ENCODE measurements at regions not wholly inside any gene's neighbourhood (a gene's known extent, or its start where the extent isn't known, plus 50 kb on each side); places are given as distances from the start of the nearest gene placed in this dataset.

GRCh38 chr7:35519971-35520809 lies 174.7 kb downstream of the HERPUD2 start:
- no peaks in the 10 kb centered on the region for H3K4me1 ChIP-seq (ENCODE audit: control insufficient read depth, insufficient read depth, low read length)
- no peaks in the 10 kb centered on the region; the same call in 1 of the 2 replicates for H3K27me3 ChIP-seq (ENCODE audit: control insufficient read depth, insufficient read depth, low read length)
- H3K9me3 ChIP-seq (ENCODE audit: control insufficient read depth, insufficient read depth, low read depth, low read length) = no peaks in the 10 kb centered on the region
- H3K36me3 ChIP-seq (ENCODE audit: control insufficient read depth, insufficient read depth, low read length) = no peaks in the 10 kb centered on the region
- no peak overlapping the region for H3K4me3 ChIP-seq (ENCODE audit: low read depth, low read length)
- no peak overlapping the region for H3K9ac ChIP-seq (ENCODE audit: low read length)
- H3K27ac ChIP-seq (ENCODE audit: low read depth, low read length) = no peak overlapping the region

GRCh38 chr7:35518767-35519166 lies 176.2 kb downstream of the HERPUD2 start:
- H3K4me3 ChIP-seq (ENCODE audit: low read depth, low read length) = no peak overlapping the region
- no peaks in the 10 kb centered on the region for H3K9me3 ChIP-seq (ENCODE audit: control insufficient read depth, insufficient read depth, low read depth, low read length)
- H3K27ac ChIP-seq (ENCODE audit: low read depth, low read length) = no peak overlapping the region
- H3K4me1 ChIP-seq (ENCODE audit: control insufficient read depth, insufficient read depth, low read length) = no peaks in the 10 kb centered on the region
- no peaks in the 10 kb centered on the region for H3K36me3 ChIP-seq (ENCODE audit: control insufficient read depth, insufficient read depth, low read length)
- no peaks in the 10 kb centered on the region; the same call in 1 of the 2 replicates for H3K27me3 ChIP-seq (ENCODE audit: control insufficient read depth, insufficient read depth, low read length)
- no peak overlapping the region for H3K9ac ChIP-seq (ENCODE audit: low read length)

GRCh38 chr7:35516498-35516897 lies 178.4 kb downstream of the HERPUD2 start:
- H3K9ac ChIP-seq (ENCODE audit: low read length) = no peak overlapping the region
- H3K9me3 ChIP-seq (ENCODE audit: control insufficient read depth, insufficient read depth, low read depth, low read length) = no peaks in the 10 kb centered on the region
- no peak overlapping the region for H3K4me3 ChIP-seq (ENCODE audit: low read depth, low read length)
- H3K36me3 ChIP-seq (ENCODE audit: control insufficient read depth, insufficient read depth, low read length) = no peaks in the 10 kb centered on the region
- H3K27ac ChIP-seq (ENCODE audit: low read depth, low read length) = no peak overlapping the region
- no peaks in the 10 kb centered on the region for H3K4me1 ChIP-seq (ENCODE audit: control insufficient read depth, insufficient read depth, low read length)
- no peaks in the 10 kb centered on the region; the same call in 1 of the 2 replicates for H3K27me3 ChIP-seq (ENCODE audit: control insufficient read depth, insufficient read depth, low read length)

GRCh38 chr7:35513828-35514227 lies 181.1 kb downstream of the HERPUD2 start:
- no peak overlapping the region for H3K9ac ChIP-seq (ENCODE audit: low read length)
- H3K27me3 ChIP-seq (ENCODE audit: control insufficient read depth, insufficient read depth, low read length) = no peaks in the 10 kb centered on the region; the same call in 1 of the 2 replicates

GRCh38 chr7:35513195-35513594 lies 181.7 kb downstream of the HERPUD2 start:
- H3K36me3 ChIP-seq (ENCODE audit: control insufficient read depth, insufficient read depth, low read length) = no peaks in the 10 kb centered on the region
- H3K27ac ChIP-seq (ENCODE audit: low read depth, low read length) = no peak overlapping the region
- no peak overlapping the region for H3K9ac ChIP-seq (ENCODE audit: low read length)
- H3K4me3 ChIP-seq (ENCODE audit: low read depth, low read length) = no peak overlapping the region
- no peaks in the 10 kb centered on the region for H3K9me3 ChIP-seq (ENCODE audit: control insufficient read depth, insufficient read depth, low read depth, low read length)
- no peaks in the 10 kb centered on the region; the same call in 1 of the 2 replicates for H3K27me3 ChIP-seq (ENCODE audit: control insufficient read depth, insufficient read depth, low read length)
- no peaks in the 10 kb centered on the region for H3K4me1 ChIP-seq (ENCODE audit: control insufficient read depth, insufficient read depth, low read length)

More at GRCh38 chr7:35513828-35514227, 181.1 kb downstream of the HERPUD2 start:
- no peaks in the 10 kb centered on the region for H3K36me3 ChIP-seq (ENCODE audit: control insufficient read depth, insufficient read depth, low read length)
- no peaks in the 10 kb centered on the region for H3K4me1 ChIP-seq (ENCODE audit: control insufficient read depth, insufficient read depth, low read length)
- H3K27ac ChIP-seq (ENCODE audit: low read depth, low read length) = no peak overlapping the region
- H3K4me3 ChIP-seq (ENCODE audit: low read depth, low read length) = no peak overlapping the region
- H3K9me3 ChIP-seq (ENCODE audit: control insufficient read depth, insufficient read depth, low read depth, low read length) = no peaks in the 10 kb centered on the region

- H3K4me3 ChIP-seq (ENCODE audit: low read depth, low read length) = no peak overlapping the region
- H3K27ac ChIP-seq (ENCODE audit: low read depth, low read length) = no peak overlapping the region
- no peaks in the 10 kb centered on the region; the same call in 1 of the 2 replicates for H3K27me3 ChIP-seq (ENCODE audit: control insufficient read depth, insufficient read depth, low read length)
- no peaks in the 10 kb centered on the region for H3K36me3 ChIP-seq (ENCODE audit: control insufficient read depth, insufficient read depth, low read length)
- no peaks in the 10 kb centered on the region for H3K4me1 ChIP-seq (ENCODE audit: control insufficient read depth, insufficient read depth, low read length)
- H3K9ac ChIP-seq (ENCODE audit: low read length) = no peak overlapping the region
- no peaks in the 10 kb centered on the region for H3K9me3 ChIP-seq (ENCODE audit: control insufficient read depth, insufficient read depth, low read depth, low read length)
Measured at GRCh38 chr7:35512716-35513115, 182.2 kb downstream of the HERPUD2 start.

GRCh38 chr7:35508623-35509400 lies 186.1 kb downstream of the HERPUD2 start:
- H3K27me3 ChIP-seq (ENCODE audit: control insufficient read depth, insufficient read depth, low read length) = no peaks in the 10 kb centered on the region
- no peaks in the 10 kb centered on the region for H3K9me3 ChIP-seq (ENCODE audit: control insufficient read depth, insufficient read depth, low read depth, low read length)
- no peak overlapping the region for H3K4me3 ChIP-seq (ENCODE audit: low read depth, low read length)
- no peak overlapping the region for H3K27ac ChIP-seq (ENCODE audit: low read depth, low read length)
- H3K4me1 ChIP-seq (ENCODE audit: control insufficient read depth, insufficient read depth, low read length) = peaks cover 12% of the 10 kb centered on the region
- no peak overlapping the region for H3K9ac ChIP-seq (ENCODE audit: low read length)
- no peaks in the 10 kb centered on the region for H3K36me3 ChIP-seq (ENCODE audit: control insufficient read depth, insufficient read depth, low read length)

GRCh38 chr7:35505066-35505465 lies 189.9 kb downstream of the HERPUD2 start:
- no peak overlapping the region for H3K4me3 ChIP-seq (ENCODE audit: low read depth, low read length)
- H3K9me3 ChIP-seq (ENCODE audit: control insufficient read depth, insufficient read depth, low read depth, low read length) = no peaks in the 10 kb centered on the region
- H3K27ac ChIP-seq (ENCODE audit: low read depth, low read length) = no peak overlapping the region
- H3K4me1 ChIP-seq (ENCODE audit: control insufficient read depth, insufficient read depth, low read length) = peaks cover 12% of the 10 kb centered on the region
- H3K36me3 ChIP-seq (ENCODE audit: control insufficient read depth, insufficient read depth, low read length) = no peaks in the 10 kb centered on the region
- no peak overlapping the region for H3K9ac ChIP-seq (ENCODE audit: low read length)
- H3K27me3 ChIP-seq (ENCODE audit: control insufficient read depth, insufficient read depth, low read length) = no peaks in the 10 kb centered on the region

GRCh38 chr7:35504365-35504764 lies 190.6 kb downstream of the HERPUD2 start:
- Histone ChIP-seq H3K27me3 (ENCODE audit: control insufficient read depth, insufficient read depth, low read length) (no peaks in the 10 kb centered on the region), H3K4me1 (ENCODE audit: control insufficient read depth, insufficient read depth, low read length) (peaks cover 12% of the 10 kb centered on the region), H3K4me3 (ENCODE audit: low read depth, low read length) (no peak overlapping the region), H3K27ac (ENCODE audit: low read depth, low read length) (no peak overlapping the region), H3K9ac (ENCODE audit: low read length) (no peak overlapping the region), H3K36me3 (ENCODE audit: control insufficient read depth, insufficient read depth, low read length) (no peaks in the 10 kb centered on the region), H3K9me3 (ENCODE audit: control insufficient read depth, insufficient read depth, low read depth, low read length) (no peaks in the 10 kb centered on the region)

- peaks cover 12% of the 10 kb centered on the region for H3K4me1 ChIP-seq (ENCODE audit: control insufficient read depth, insufficient read depth, low read length)
- H3K9me3 ChIP-seq (ENCODE audit: control insufficient read depth, insufficient read depth, low read depth, low read length) = no peaks in the 10 kb centered on the region
- H3K36me3 ChIP-seq (ENCODE audit: control insufficient read depth, insufficient read depth, low read length) = no peaks in the 10 kb centered on the region
- no peak overlapping the region for H3K27ac ChIP-seq (ENCODE audit: low read depth, low read length)
- H3K9ac ChIP-seq (ENCODE audit: low read length) = no peak overlapping the region
- no peak overlapping the region for H3K4me3 ChIP-seq (ENCODE audit: low read depth, low read length)
- no peaks in the 10 kb centered on the region for H3K27me3 ChIP-seq (ENCODE audit: control insufficient read depth, insufficient read depth, low read length)
Measured at GRCh38 chr7:35501681-35502080, 193.3 kb downstream of the HERPUD2 start.

GRCh38 chr7:35499226-35499625 lies 195.7 kb downstream of the HERPUD2 start:
- H3K27me3 ChIP-seq (ENCODE audit: control insufficient read depth, insufficient read depth, low read length) = no peaks in the 10 kb centered on the region
- H3K9me3 ChIP-seq (ENCODE audit: control insufficient read depth, insufficient read depth, low read depth, low read length) = no peaks in the 10 kb centered on the region
- no peaks in the 10 kb centered on the region for H3K36me3 ChIP-seq (ENCODE audit: control insufficient read depth, insufficient read depth, low read length)
- H3K4me3 ChIP-seq (ENCODE audit: low read depth, low read length) = no peak overlapping the region
- no peaks in the 10 kb centered on the region for H3K4me1 ChIP-seq (ENCODE audit: control insufficient read depth, insufficient read depth, low read length)
- no peak overlapping the region for H3K27ac ChIP-seq (ENCODE audit: low read depth, low read length)
- no peak overlapping the region for H3K9ac ChIP-seq (ENCODE audit: low read length)

Measured in HUES6 (cell line).